ENCODE measurements at regions not wholly inside any gene's neighbourhood (a gene's known extent, or its start where the extent isn't known, plus 50 kb on each side); places are given as distances from the start of the nearest gene placed in this dataset.

GRCh38 chrX:3550871-3551270, 162.6 kb downstream of the PRKX start:
- Histone ChIP-seq H3K4me1 (ENCODE audit: insufficient read depth, poor library complexity, severe bottlenecking) (no peaks in the 10 kb centered on the region), H3K27ac (ENCODE audit: poor library complexity, severe bottlenecking) (no peak overlapping the region), H3K36me3 (ENCODE audit: low read depth) (no peaks in the 10 kb centered on the region), H3K4me3 (ENCODE audit: severe bottlenecking) (no peak overlapping the region), H3K27me3 (ENCODE audit: insufficient read depth, poor library complexity, severe bottlenecking) (no peaks in the 10 kb centered on the region), H3K9me3 (ENCODE audit: severe bottlenecking) (no peaks in the 10 kb centered on the region)
- TF ChIP-seq CTCF (IDR thresholded peaks at IDR 0.05; ENCODE audit: poor library complexity, severe bottlenecking): no peak
- DNase-seq (ENCODE audit: low spot score): no peak
- ATAC-seq (ENCODE audit: low read depth): no peak

GRCh38 chrX:3550160-3550751, 163.2 kb downstream of the PRKX start:
- no peaks in the 10 kb centered on the region for H3K4me1 ChIP-seq (ENCODE audit: insufficient read depth, poor library complexity, severe bottlenecking)
- DNase-seq (ENCODE audit: low spot score): no peak
- H3K27me3 ChIP-seq (ENCODE audit: insufficient read depth, poor library complexity, severe bottlenecking): no peaks in the 10 kb centered on the region
- no peak overlapping the region for H3K27ac ChIP-seq (ENCODE audit: poor library complexity, severe bottlenecking)
- no peaks in the 10 kb centered on the region for H3K9me3 ChIP-seq (ENCODE audit: severe bottlenecking)
- no peak overlapping the region for H3K4me3 ChIP-seq (ENCODE audit: severe bottlenecking)
- TF ChIP-seq CTCF (IDR thresholded peaks at IDR 0.05; ENCODE audit: poor library complexity, severe bottlenecking): no peak
- ATAC-seq (ENCODE audit: low read depth): no peak
- no peaks in the 10 kb centered on the region for H3K36me3 ChIP-seq (ENCODE audit: low read depth)

GRCh38 chrX:3549411-3549911, 164.0 kb downstream of the PRKX start:
- Histone ChIP-seq H3K27me3 (ENCODE audit: insufficient read depth, poor library complexity, severe bottlenecking) (no peaks in the 10 kb centered on the region), H3K27ac (ENCODE audit: poor library complexity, severe bottlenecking) (no peak overlapping the region), H3K4me1 (ENCODE audit: insufficient read depth, poor library complexity, severe bottlenecking) (no peaks in the 10 kb centered on the region), H3K9me3 (ENCODE audit: severe bottlenecking) (no peaks in the 10 kb centered on the region), H3K4me3 (ENCODE audit: severe bottlenecking) (no peak overlapping the region), H3K36me3 (ENCODE audit: low read depth) (no peaks in the 10 kb centered on the region)
- DNase-seq (ENCODE audit: low spot score) (no peak), ATAC-seq (ENCODE audit: low read depth) (no peak)
- no peak for TF ChIP-seq CTCF (IDR thresholded peaks at IDR 0.05; ENCODE audit: poor library complexity, severe bottlenecking)

- Histone ChIP-seq H3K4me1 (ENCODE audit: insufficient read depth, poor library complexity, severe bottlenecking) (no peaks in the 10 kb centered on the region), H3K36me3 (ENCODE audit: low read depth) (no peaks in the 10 kb centered on the region), H3K4me3 (ENCODE audit: severe bottlenecking) (no peak overlapping the region), H3K27me3 (ENCODE audit: insufficient read depth, poor library complexity, severe bottlenecking) (no peaks in the 10 kb centered on the region), H3K9me3 (ENCODE audit: severe bottlenecking) (no peaks in the 10 kb centered on the region), H3K27ac (ENCODE audit: poor library complexity, severe bottlenecking) (no peak overlapping the region)
- ATAC-seq (ENCODE audit: low read depth) (peak; percentile 58; the same call in 2 of the 3 replicates), DNase-seq (ENCODE audit: low spot score) (no peak)
- TF ChIP-seq CTCF (IDR thresholded peaks at IDR 0.05; ENCODE audit: poor library complexity, severe bottlenecking): peak; percentile 46
Observed at GRCh38 chrX:3548765-3549391, 164.6 kb downstream of the PRKX start.

- DNase-seq (ENCODE audit: low spot score) (no peak), ATAC-seq (ENCODE audit: low read depth) (peak; percentile 64)
- TF ChIP-seq CTCF (IDR thresholded peaks at IDR 0.05; ENCODE audit: poor library complexity, severe bottlenecking): peak; percentile 8
- Histone ChIP-seq H3K27me3 (ENCODE audit: insufficient read depth, poor library complexity, severe bottlenecking) (no peaks in the 10 kb centered on the region), H3K4me1 (ENCODE audit: insufficient read depth, poor library complexity, severe bottlenecking) (no peaks in the 10 kb centered on the region), H3K9me3 (ENCODE audit: severe bottlenecking) (no peaks in the 10 kb centered on the region), H3K36me3 (ENCODE audit: low read depth) (no peaks in the 10 kb centered on the region), H3K4me3 (ENCODE audit: severe bottlenecking) (no peak overlapping the region), H3K27ac (ENCODE audit: poor library complexity, severe bottlenecking) (no peak overlapping the region)
Observed at GRCh38 chrX:3545901-3546300, 167.5 kb downstream of the PRKX start.
